IMR-90 (cell line): ENCODE measurements at regions not wholly inside any gene's neighbourhood (a gene's known extent, or its start where the extent isn't known, plus 50 kb on each side); places are given as distances from the start of the nearest gene placed in this dataset.

Source experiments
- ATAC-seq: fragments of 200-7000 bp; cut with Tn5 transposase; 2 replicates; pipeline ENCODE4 v1.9.1; 2020; ENCODE audit warnings: low read depth, mild to moderate bottlenecking, moderate library complexity
- BruUV-seq: library from RNA; stranded (reverse); fragments of 400-500 nt; replicated peaks from 2 replicates; lab custom pipeline; 2021; lab: Mats Ljungman, UMichigan
- CTCF ChIA-PET: fragments of 300-600 bp; formaldehyde crosslinking; extraction: SDS; loops from one replicate; lab custom pipeline; 2021; ENCODE audit warnings: antibody characterized with exemption; lab: Yijun Ruan, JAX
- POLR2A ChIA-PET: fragments of 300-600 bp; sonication (Branson Sonifier 250); formaldehyde crosslinking; loops from one replicate; lab custom pipeline; 2022; ENCODE audit warnings: antibody characterized with exemption; ENCODE audit not compliant: unreplicated experiment; lab: Charles Lee
- DNase-seq: peaks from one replicate; pipeline ENCODE4 v3.0.0; 2013
- H2AFZ ChIP-seq: replicated peaks from 2 replicates; pipeline ENCODE3; 2013; ENCODE audit warnings: low read length, mild to moderate bottlenecking; ENCODE audit not compliant: poor library complexity
- H2AK5ac ChIP-seq: 2 replicates; pipeline ENCODE4 v1.6.1; 2013; ENCODE audit warnings: low read depth, low read length, inconsistent platforms
- H2AK9ac ChIP-seq: replicated peaks from 2 replicates; pipeline ENCODE3; 2013; ENCODE audit warnings: mild to moderate bottlenecking, low read depth, low read length, moderate library complexity; ENCODE audit not compliant: poor library complexity
- H2BK120ac ChIP-seq: 2 replicates; pipeline ENCODE4 v1.6.1; 2013; ENCODE audit warnings: low read depth, low read length, inconsistent platforms
- H2BK15ac ChIP-seq: 3 replicates; pipeline ENCODE4 v1.6.1; 2013; ENCODE audit warnings: low read depth, low read length, inconsistent platforms
- H2BK20ac ChIP-seq: 2 replicates; pipeline ENCODE4 v1.6.1; 2013; ENCODE audit warnings: low read depth, mild to moderate bottlenecking, inconsistent platforms, low read length, moderate library complexity
- H2BK5ac ChIP-seq: 2 replicates; pipeline ENCODE4 v1.6.1; 2013; ENCODE audit warnings: mild to moderate bottlenecking, low read depth, low read length, inconsistent platforms; ENCODE audit not compliant: poor library complexity, severe bottlenecking
- H3K14ac ChIP-seq: replicated peaks from 2 replicates; pipeline ENCODE4 v1.6.1; 2013; ENCODE audit warnings: low read depth, low read length, inconsistent platforms
- H3K18ac ChIP-seq: 2 replicates; pipeline ENCODE4 v1.6.1; 2013; ENCODE audit warnings: low read depth, low read length, control low read depth
- H3K23ac ChIP-seq: 2 replicates; pipeline ENCODE4 v1.6.1; 2013; ENCODE audit warnings: low read depth, low read length, inconsistent platforms
- H3K27ac ChIP-seq: 2 replicates; pipeline ENCODE4 v1.5.1; 2013; ENCODE audit warnings: mild to moderate bottlenecking, control low read depth, low read length; ENCODE audit not compliant: insufficient read depth
- H3K27me3 ChIP-seq: 2 replicates; pipeline ENCODE4 v1.6.1; 2013; ENCODE audit warnings: low read length; ENCODE audit not compliant: control insufficient read depth, insufficient read depth
- H3K36me3 ChIP-seq: 2 replicates; pipeline ENCODE4 v1.6.1; 2013; ENCODE audit warnings: low read length, mixed read lengths; ENCODE audit not compliant: control insufficient read depth, insufficient read depth
- H3K4ac ChIP-seq: 2 replicates; pipeline ENCODE4 v1.6.1; 2013; ENCODE audit warnings: low read depth, low read length, inconsistent platforms
- H3K4me1 ChIP-seq: 2 replicates; pipeline ENCODE4 v1.6.1; 2013; ENCODE audit warnings: low read length, mixed read lengths; ENCODE audit not compliant: control insufficient read depth, insufficient read depth
- H3K4me2 ChIP-seq: 2 replicates; pipeline ENCODE4 v1.6.1; 2013; ENCODE audit warnings: low read depth, mild to moderate bottlenecking, control low read depth, low read length, moderate library complexity
- H3K4me3 ChIP-seq: 2 replicates; pipeline ENCODE4 v1.5.1; 2013; ENCODE audit warnings: low read depth, mild to moderate bottlenecking, control low read depth, low read length, moderate library complexity; ENCODE audit not compliant: insufficient read depth
- H3K56ac ChIP-seq: 2 replicates; pipeline ENCODE4 v1.6.1; 2013; ENCODE audit warnings: low read length, inconsistent platforms; ENCODE audit not compliant: insufficient read depth; ENCODE audit errors: extremely low read depth
- H3K79me1 ChIP-seq, 2 experiments: 2 replicates each; pipeline ENCODE4 v1.6.1; 2013; ENCODE audit warnings: low read length in 2 of 2, inconsistent platforms in 1 of 2, low read depth in 1 of 2
- H3K9ac ChIP-seq: 2 replicates; pipeline ENCODE4 v1.6.1; 2013; ENCODE audit warnings: low read depth, low read length, control low read depth
- H3K9me1 ChIP-seq: 2 replicates; pipeline ENCODE4 v1.6.1; 2013; ENCODE audit warnings: low read length, inconsistent platforms; ENCODE audit not compliant: insufficient read depth
- H3K9me3 ChIP-seq: 2 replicates; pipeline ENCODE4 v1.6.1; 2013; ENCODE audit warnings: low read length; ENCODE audit not compliant: control insufficient read depth, insufficient read depth
- H4K20me1 ChIP-seq: 2 replicates; pipeline ENCODE4 v1.6.1; 2013; ENCODE audit warnings: low read length, inconsistent platforms; ENCODE audit not compliant: insufficient read depth
- H4K5ac ChIP-seq: 2 replicates; pipeline ENCODE4 v1.6.1; 2013; ENCODE audit warnings: mild to moderate bottlenecking, low read depth, low read length, control low read depth
- H4K8ac ChIP-seq, 2 experiments: 2 replicates each; pipeline ENCODE4 v1.6.1; 2013; ENCODE audit warnings: low read depth in 2 of 2, low read length in 2 of 2, control low read depth in 1 of 2, inconsistent platforms in 1 of 2
- H4K91ac ChIP-seq: 2 replicates; pipeline ENCODE4 v1.6.1; 2013; ENCODE audit warnings: low read depth, low read length, inconsistent platforms; ENCODE audit not compliant: insufficient read depth
- CHD1 ChIP-seq: IDR thresholded peaks from 2 replicates; pipeline ENCODE4 v1.6.1; 2012; ENCODE audit warnings: low read depth, low read length, improper control_type of control experiment
- MAZ ChIP-seq: IDR thresholded peaks from 2 replicates; pipeline ENCODE4 v1.6.1; 2012; ENCODE audit warnings: low read depth, mild to moderate bottlenecking, low read length, improper control_type of control experiment, moderate library complexity, borderline replicate concordance
- RAD21 ChIP-seq: IDR thresholded peaks from 2 replicates; pipeline ENCODE4 v1.6.1; 2012; ENCODE audit warnings: low read length, improper control_type of control experiment
- SMC3 ChIP-seq: fragments of 150-350 bp; IDR thresholded peaks from 2 replicates; pipeline ENCODE4 v1.6.1; 2016; ENCODE audit warnings: low read depth, mild to moderate bottlenecking, antibody characterized with exemption, low read length, moderate library complexity
- WGBS, 2 experiments: methylation state at CpG; one replicate each; pipeline versions ENCODE4 v1.1.5 to v1.1.7; 2013; ENCODE audit warnings: missing lambda C conversion rate in 2 of 2; ENCODE audit not compliant: insufficient read length in 1 of 2; ENCODE audit errors: extremely low coverage in 2 of 2; 5-methylcytosine and 5-hydroxymethylcytosine counted together
- dilution Hi-C: fragments of 300-500 bp; cut with HindIII; formaldehyde crosslinking; loops from one replicate; pipeline ENCODE4 v1.14.3; 2018; ENCODE audit warnings: low sequenced_read_pairs; ENCODE audit not compliant: unreplicated experiment
- in situ Hi-C: fragments of 300-500 bp; cut with MboI; formaldehyde crosslinking; loops from 3 replicates; pipeline ENCODE4 v1.14.3; 2019; ENCODE audit warnings: low sequenced_read_pairs, inconsistent platforms, mixed read lengths
- intact Hi-C: fragments of 100-400 bp; cut with micrococcal nuclease; formaldehyde crosslinking; loops from 2 replicates; pipeline ENCODE4 v1.10.0; 2022
- TF ChIP-seq, protein P1 (sequence below): conservative IDR thresholded peaks from 2 replicates; pipeline ENCODE4 v1.5.1; 2012; ENCODE audit warnings: mild to moderate bottlenecking, low read depth, low read length, improper control_type of control experiment

DNA sequence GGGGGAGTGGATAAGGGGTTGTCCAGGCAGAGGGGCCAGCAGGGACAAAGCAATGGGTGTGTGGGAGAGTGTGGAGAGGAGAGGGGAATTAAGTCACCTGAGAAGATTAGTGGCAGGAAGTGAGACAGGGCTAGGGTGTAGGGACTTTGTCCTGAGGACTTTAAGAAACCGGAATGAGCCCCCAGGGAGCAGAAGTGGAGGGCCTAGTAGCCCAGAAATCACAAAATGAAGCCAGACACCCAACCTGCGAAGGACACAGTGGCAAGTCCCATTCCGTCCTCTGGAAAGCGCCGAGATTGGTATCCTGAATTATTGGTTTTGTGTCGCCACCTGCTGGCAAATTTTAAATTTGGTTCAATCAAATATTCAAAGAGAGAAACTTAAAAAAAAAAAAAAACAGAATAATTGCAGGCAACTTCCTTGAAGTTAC, 78.0 kb upstream of the SLC25A36 start:
- H3K4me3 ChIP-seq, result no peak overlapping the region
- no peak overlapping the region for H3K14ac ChIP-seq
- H2BK5ac ChIP-seq, result no peak overlapping the region
- H3K27me3 ChIP-seq, result no peaks in the 10 kb centered on the region
- no peak overlapping the region for H3K18ac ChIP-seq
- H2BK20ac ChIP-seq, result no peak overlapping the region
- H3K36me3 ChIP-seq, result no peaks in the 10 kb centered on the region
- in situ Hi-C loops, result loop anchor here (25.0 kb wide), 2 partner anchors 926 to 1426 kb away; partner anchors contain the start of gene CLSTN2
- H2BK15ac ChIP-seq, result no peak overlapping the region
- no peak overlapping the region for H3K56ac ChIP-seq
- intact Hi-C loops, result loop anchor here (1.0 to 10.0 kb wide), 4 partner anchors 735 to 1436 kb away; no protein-coding TSS in a partner anchor
- no peak overlapping the region for H3K9ac ChIP-seq
- H3K4me1 ChIP-seq, result no peaks in the 10 kb centered on the region
- POLR2A ChIA-PET, result no interaction called here
- BruUV-seq, result no TSS peak
- H3K4ac ChIP-seq, result no peak overlapping the region
- CTCF ChIA-PET, result interaction anchor here (0.7 kb wide), 1 partner anchor 64 kb away, joined by 3 read pairs; no protein-coding TSS in a partner anchor
- H3K79me1 ChIP-seq, result no peaks in the 10 kb centered on the region
- H2AFZ ChIP-seq, result no peak overlapping the region
- H2AK9ac ChIP-seq, result no peak overlapping the region
- no peaks in the 10 kb centered on the region for H4K20me1 ChIP-seq
- TF ChIP-seq RAD21 (peak; percentile 61), SMC3 (peak; percentile 42; the same call in 1 of the 2 replicates), MAZ (no peak), CHD1 (no peak)
- TF ChIP-seq, protein P1, sequence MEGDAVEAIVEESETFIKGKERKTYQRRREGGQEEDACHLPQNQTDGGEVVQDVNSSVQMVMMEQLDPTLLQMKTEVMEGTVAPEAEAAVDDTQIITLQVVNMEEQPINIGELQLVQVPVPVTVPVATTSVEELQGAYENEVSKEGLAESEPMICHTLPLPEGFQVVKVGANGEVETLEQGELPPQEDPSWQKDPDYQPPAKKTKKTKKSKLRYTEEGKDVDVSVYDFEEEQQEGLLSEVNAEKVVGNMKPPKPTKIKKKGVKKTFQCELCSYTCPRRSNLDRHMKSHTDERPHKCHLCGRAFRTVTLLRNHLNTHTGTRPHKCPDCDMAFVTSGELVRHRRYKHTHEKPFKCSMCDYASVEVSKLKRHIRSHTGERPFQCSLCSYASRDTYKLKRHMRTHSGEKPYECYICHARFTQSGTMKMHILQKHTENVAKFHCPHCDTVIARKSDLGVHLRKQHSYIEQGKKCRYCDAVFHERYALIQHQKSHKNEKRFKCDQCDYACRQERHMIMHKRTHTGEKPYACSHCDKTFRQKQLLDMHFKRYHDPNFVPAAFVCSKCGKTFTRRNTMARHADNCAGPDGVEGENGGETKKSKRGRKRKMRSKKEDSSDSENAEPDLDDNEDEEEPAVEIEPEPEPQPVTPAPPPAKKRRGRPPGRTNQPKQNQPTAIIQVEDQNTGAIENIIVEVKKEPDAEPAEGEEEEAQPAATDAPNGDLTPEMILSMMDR, result peak; percentile 62
- peak; percentile 39 for DNase-seq
- WGBS, 2 experiments, result no CpG with 5 or more reads among the region's 6 CpGs
- no peak overlapping the region for H3K27ac ChIP-seq
- no peak overlapping the region for H4K8ac ChIP-seq
- no peak overlapping the region for H3K23ac ChIP-seq
- H3K9me3 ChIP-seq, result no peaks in the 10 kb centered on the region
- peak; percentile 56; the same call in 1 of the 2 replicates for ATAC-seq
- H2BK120ac ChIP-seq, result no peak overlapping the region
- no peak overlapping the region for H4K91ac ChIP-seq
- H4K5ac ChIP-seq, result no peak overlapping the region
- H3K4me2 ChIP-seq, result no peak overlapping the region
- no peak overlapping the region for H2AK5ac ChIP-seq
- dilution Hi-C loops, result no loop called here
- H3K9me1 ChIP-seq, result no peaks in the 10 kb centered on the region
